AG04450 (cell line): ENCODE measurements at regions not wholly inside any gene's neighbourhood (a gene's known extent, or its start where the extent isn't known, plus 50 kb on each side); places are given as distances from the start of the nearest gene placed in this dataset.

Experiments used
- CTCF ChIA-PET: fragments of 300-600, 350-600 bp; formaldehyde crosslinking; extraction: SDS; loops from one replicate; lab custom pipeline; 2022; ENCODE audit warnings: antibody characterized with exemption, inconsistent platforms; lab: Charles Lee
- POLR2A ChIA-PET: fragments of 350-600 bp; formaldehyde crosslinking; extraction: SDS; loops from one replicate; lab custom pipeline; 2021; ENCODE audit warnings: antibody characterized with exemption, inconsistent platforms; lab: Yijun Ruan, JAX
- DNase-seq: peaks from one replicate; pipeline ENCODE4 v3.0.0-alpha.2; 2011; ENCODE audit warnings: low read depth, low spot score
- H3K27ac ChIP-seq: one replicate; pipeline ENCODE4 v1.5.1; 2012; ENCODE audit warnings: low read depth, low read length, control low read depth
- H3K27me3 ChIP-seq: one replicate; pipeline ENCODE4 v1.6.0; 2012; ENCODE audit warnings: low read length; ENCODE audit not compliant: control insufficient read depth, insufficient read depth
- H3K4me3 ChIP-seq: 2 replicates; pipeline ENCODE4 v1.5.1; 2011; ENCODE audit warnings: mild to moderate bottlenecking, low read depth, low read length, control low read depth
- H3K9me3 ChIP-seq: 2 replicates; pipeline ENCODE4 v1.5.1; 2012; ENCODE audit warnings: low read length; ENCODE audit not compliant: control insufficient read depth, insufficient read depth
- CTCF ChIP-seq: IDR thresholded peaks from 2 replicates; pipeline ENCODE4 v1.5.1; 2011; ENCODE audit warnings: low read depth, low read length, control low read depth, inconsistent platforms

GRCh38 chrX:34999702-35000101 is 57.1 kb downstream of the FAM47B start:
- TF ChIP-seq CTCF: no peak
- Histone ChIP-seq H3K27me3 (no peaks in the 10 kb centered on the region), H3K9me3 (no peaks in the 10 kb centered on the region), H3K4me3 (no peak overlapping the region), H3K27ac (no peak overlapping the region)
- CTCF ChIA-PET: no interaction called here
- POLR2A ChIA-PET: no interaction called here
- DNase-seq: no peak

DNA sequence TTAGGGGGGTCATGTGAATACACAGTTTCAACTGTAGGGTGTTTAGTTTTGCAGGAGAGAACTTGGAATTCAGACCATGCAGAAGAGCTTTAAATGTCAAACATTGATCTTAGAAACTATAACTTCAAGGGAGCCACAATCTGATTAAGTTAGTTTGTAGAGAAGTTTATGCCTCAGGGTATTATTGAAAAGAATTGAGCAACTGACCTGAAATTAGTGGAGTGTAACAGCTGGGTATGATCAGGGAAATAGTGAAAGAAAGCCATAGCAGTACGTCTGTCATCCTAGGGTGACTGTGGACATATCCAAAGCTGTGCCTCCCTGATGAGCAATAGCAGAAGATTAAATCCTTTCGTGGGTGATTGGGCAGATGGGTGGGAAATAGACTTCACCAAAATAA is 63.8 kb downstream of the FAM47B start:
- no peak for TF ChIP-seq CTCF
- Histone ChIP-seq H3K27me3 (no peaks in the 10 kb centered on the region), H3K27ac (no peak overlapping the region), H3K9me3 (no peaks in the 10 kb centered on the region), H3K4me3 (no peak overlapping the region)
- DNase-seq: no peak
- POLR2A ChIA-PET: no interaction called here
- CTCF ChIA-PET: no interaction called here

GRCh38 chrX:35015621-35016020 is 73.0 kb downstream of the FAM47B start:
- no peak for TF ChIP-seq CTCF
- CTCF ChIA-PET: no interaction called here
- no peak overlapping the region for H3K4me3 ChIP-seq
- POLR2A ChIA-PET: no interaction called here
- DNase-seq: no peak
- H3K9me3 ChIP-seq: no peaks in the 10 kb centered on the region
- H3K27ac ChIP-seq: no peak overlapping the region
- H3K27me3 ChIP-seq: no peaks in the 10 kb centered on the region

DNA sequence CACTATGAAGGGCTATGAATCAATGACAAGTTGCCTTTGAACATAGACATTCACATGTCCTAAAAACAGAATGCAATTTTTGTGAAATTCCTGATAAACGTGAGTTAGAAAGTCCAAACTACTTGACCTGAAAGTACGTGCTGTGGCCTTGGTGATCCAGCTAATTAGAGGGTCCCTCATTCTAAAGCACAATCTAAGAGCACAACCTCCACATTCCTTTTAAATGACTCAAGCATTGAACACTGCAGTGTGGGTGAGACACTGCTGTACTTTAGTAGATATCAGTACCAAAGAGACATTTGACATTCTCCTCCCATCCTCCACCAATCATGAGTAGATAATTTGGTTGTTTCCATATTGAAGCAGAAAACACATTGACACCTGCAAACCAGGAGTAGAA is 73.5 kb downstream of the FAM47B start:
- H3K27ac ChIP-seq: no peak overlapping the region
- no peak for TF ChIP-seq CTCF
- POLR2A ChIA-PET: no interaction called here
- H3K9me3 ChIP-seq: no peaks in the 10 kb centered on the region
- no peaks in the 10 kb centered on the region for H3K27me3 ChIP-seq
- no peak overlapping the region for H3K4me3 ChIP-seq
- CTCF ChIA-PET: no interaction called here
- DNase-seq: no peak

DNA sequence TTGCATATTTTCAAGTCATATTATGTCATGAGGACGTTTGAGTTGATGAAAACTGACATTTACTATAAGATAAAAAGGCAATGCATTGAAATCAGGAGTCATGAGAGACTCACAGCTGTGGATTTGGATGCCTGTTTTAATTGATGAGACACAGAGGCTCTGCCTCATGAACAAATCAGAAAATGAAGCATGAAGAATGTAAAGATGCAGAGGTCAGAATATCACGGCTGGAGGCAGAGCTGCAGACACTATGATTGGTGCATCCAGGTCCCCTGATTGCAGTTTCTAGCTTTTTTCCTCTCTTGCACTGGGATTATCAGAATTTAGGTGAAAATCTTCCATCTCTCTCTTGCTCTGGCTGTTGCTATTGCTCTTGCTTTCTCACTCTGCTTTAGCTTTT is 74.7 kb downstream of the FAM47B start:
- no peak for TF ChIP-seq CTCF
- no peaks in the 10 kb centered on the region for H3K27me3 ChIP-seq
- ChIA-PET POLR2A (no interaction called here), CTCF (interaction anchor here (0.9 kb wide), 1 partner anchor 364 kb away, joined by 3 read pairs; no protein-coding TSS in a partner anchor)
- no peak for DNase-seq
- H3K9me3 ChIP-seq: no peaks in the 10 kb centered on the region
- H3K4me3 ChIP-seq: no peak overlapping the region
- no peak overlapping the region for H3K27ac ChIP-seq
